ENCODE measurements at regions not wholly inside any gene's neighbourhood (a gene's known extent, or its start where the extent isn't known, plus 50 kb on each side); places are given as distances from the start of the nearest gene placed in this dataset.

DNA sequence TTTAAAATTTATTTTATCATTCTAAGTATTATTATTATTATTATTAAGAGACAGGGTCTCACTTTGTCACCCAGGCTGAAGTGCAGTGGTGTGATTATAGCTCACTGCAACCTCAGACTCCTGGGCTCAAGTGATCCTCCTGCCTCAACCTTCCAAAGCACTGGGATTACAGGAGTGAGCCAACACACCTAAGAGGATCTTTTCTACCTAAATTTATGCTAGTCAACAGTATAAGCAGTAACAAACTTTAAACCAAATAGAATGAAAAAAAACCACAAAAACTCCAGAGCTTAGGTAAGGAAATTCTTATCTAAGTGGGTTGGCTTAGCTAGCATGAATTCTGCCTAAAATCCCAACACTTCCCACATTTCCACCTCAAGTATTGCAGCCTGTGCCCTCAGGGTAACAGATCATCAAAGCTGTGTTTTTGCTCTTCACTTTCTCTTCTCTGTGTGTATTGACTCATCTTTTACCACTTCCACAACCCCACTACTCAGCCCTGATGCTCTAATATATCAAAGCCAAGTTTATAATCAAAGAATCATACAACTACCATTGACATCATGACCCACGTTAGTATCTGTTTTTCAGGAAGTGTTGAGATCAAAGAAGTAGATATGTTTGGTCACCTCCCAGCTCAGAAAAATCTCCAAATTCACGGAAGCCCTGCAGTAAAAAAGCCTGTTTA, 93.7 kb upstream of the SPON1 start:
- Mint-ChIP-seq H3K4me1 (peaks cover 13% of the 10 kb centered on the region), H3K9me3 (no peaks in the 10 kb centered on the region), H3K27ac (no peak overlapping the region), H3K36me3 (no peaks in the 10 kb centered on the region), H3K4me3 (no peak overlapping the region), H3K27me3 (ENCODE audit: low read depth) (no peaks in the 10 kb centered on the region)
- no peak for DNase-seq (ENCODE audit: low spot score in 2 of 2, unreplicated experiment in 2 of 2)
- TF ChIP-seq, protein P1, sequence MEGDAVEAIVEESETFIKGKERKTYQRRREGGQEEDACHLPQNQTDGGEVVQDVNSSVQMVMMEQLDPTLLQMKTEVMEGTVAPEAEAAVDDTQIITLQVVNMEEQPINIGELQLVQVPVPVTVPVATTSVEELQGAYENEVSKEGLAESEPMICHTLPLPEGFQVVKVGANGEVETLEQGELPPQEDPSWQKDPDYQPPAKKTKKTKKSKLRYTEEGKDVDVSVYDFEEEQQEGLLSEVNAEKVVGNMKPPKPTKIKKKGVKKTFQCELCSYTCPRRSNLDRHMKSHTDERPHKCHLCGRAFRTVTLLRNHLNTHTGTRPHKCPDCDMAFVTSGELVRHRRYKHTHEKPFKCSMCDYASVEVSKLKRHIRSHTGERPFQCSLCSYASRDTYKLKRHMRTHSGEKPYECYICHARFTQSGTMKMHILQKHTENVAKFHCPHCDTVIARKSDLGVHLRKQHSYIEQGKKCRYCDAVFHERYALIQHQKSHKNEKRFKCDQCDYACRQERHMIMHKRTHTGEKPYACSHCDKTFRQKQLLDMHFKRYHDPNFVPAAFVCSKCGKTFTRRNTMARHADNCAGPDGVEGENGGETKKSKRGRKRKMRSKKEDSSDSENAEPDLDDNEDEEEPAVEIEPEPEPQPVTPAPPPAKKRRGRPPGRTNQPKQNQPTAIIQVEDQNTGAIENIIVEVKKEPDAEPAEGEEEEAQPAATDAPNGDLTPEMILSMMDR (IDR thresholded peaks at IDR 0.05; ENCODE audit: unreplicated experiment): no peak

GRCh38 chr11:13869398-13869886, 93.1 kb upstream of the SPON1 start:
- DNase-seq (ENCODE audit: low spot score in 2 of 2, unreplicated experiment in 2 of 2): no peak
- peaks cover 15% of the 10 kb centered on the region for H3K4me1 Mint-ChIP-seq
- no peaks in the 10 kb centered on the region for H3K9me3 Mint-ChIP-seq
- H3K36me3 Mint-ChIP-seq: no peaks in the 10 kb centered on the region
- TF ChIP-seq, protein P1 (IDR thresholded peaks at IDR 0.05; ENCODE audit: unreplicated experiment): no peak
- H3K4me3 Mint-ChIP-seq: no peak overlapping the region
- no peak overlapping the region for H3K27ac Mint-ChIP-seq
- no peaks in the 10 kb centered on the region for H3K27me3 Mint-ChIP-seq (ENCODE audit: low read depth)

GRCh38 chr11:13874597-13874996, 87.9 kb upstream of the SPON1 start:
- Mint-ChIP-seq H3K9me3 (no peaks in the 10 kb centered on the region), H3K36me3 (no peaks in the 10 kb centered on the region), H3K4me3 (no peak overlapping the region), H3K27ac (no peak overlapping the region), H3K27me3 (ENCODE audit: low read depth) (no peaks in the 10 kb centered on the region), H3K4me1 (peaks cover 15% of the 10 kb centered on the region)
- DNase-seq (ENCODE audit: low spot score in 2 of 2, unreplicated experiment in 2 of 2): no peak
- TF ChIP-seq, protein P1 (IDR thresholded peaks at IDR 0.05; ENCODE audit: unreplicated experiment): no peak

- H3K27me3 Mint-ChIP-seq (ENCODE audit: low read depth): no peaks in the 10 kb centered on the region
- peaks cover 15% of the 10 kb centered on the region for H3K4me1 Mint-ChIP-seq
- H3K9me3 Mint-ChIP-seq: no peaks in the 10 kb centered on the region
- H3K4me3 Mint-ChIP-seq: no peak overlapping the region
- TF ChIP-seq, protein P1 (IDR thresholded peaks at IDR 0.05; ENCODE audit: unreplicated experiment): no peak
- no peak overlapping the region for H3K27ac Mint-ChIP-seq
- no peak for DNase-seq (ENCODE audit: low spot score in 2 of 2, unreplicated experiment in 2 of 2)
- no peaks in the 10 kb centered on the region for H3K36me3 Mint-ChIP-seq
Measured at GRCh38 chr11:13875643-13876042, 86.9 kb upstream of the SPON1 start.

- H3K27ac Mint-ChIP-seq: no peak overlapping the region
- H3K4me1 Mint-ChIP-seq: peaks cover 15% of the 10 kb centered on the region
- TF ChIP-seq, protein P1 (IDR thresholded peaks at IDR 0.05; ENCODE audit: unreplicated experiment): no peak
- no peaks in the 10 kb centered on the region for H3K36me3 Mint-ChIP-seq
- no peaks in the 10 kb centered on the region for H3K27me3 Mint-ChIP-seq (ENCODE audit: low read depth)
- H3K4me3 Mint-ChIP-seq: no peak overlapping the region
- no peak for DNase-seq (ENCODE audit: low spot score in 2 of 2, unreplicated experiment in 2 of 2)
- H3K9me3 Mint-ChIP-seq: no peaks in the 10 kb centered on the region
Measured at GRCh38 chr11:13876423-13876822, 86.1 kb upstream of the SPON1 start.
